PC-9 (cell line): ENCODE measurements at regions not wholly inside any gene's neighbourhood (a gene's known extent, or its start where the extent isn't known, plus 50 kb on each side); places are given as distances from the start of the nearest gene placed in this dataset.

Source experiments
- BruUV-seq: library from RNA; stranded (reverse); fragments of 400-500 nt; replicated peaks from 2 replicates; lab custom pipeline; 2021; lab: Mats Ljungman, UMichigan
- CTCF ChIA-PET: fragments of 300-600 bp; sonication (Branson Sonifier 250); formaldehyde crosslinking; loops from one replicate; lab custom pipeline; 2022; ENCODE audit warnings: antibody characterized with exemption; lab: Charles Lee
- POLR2A ChIA-PET: fragments of 300-600 bp; sonication (Branson Sonifier 250); formaldehyde crosslinking; loops from one replicate; lab custom pipeline; 2022; ENCODE audit warnings: antibody characterized with exemption; ENCODE audit not compliant: unreplicated experiment; lab: Charles Lee
- DNase-seq, 2 experiments: peaks; one replicate each; pipeline versions ENCODE4 v3.0.0 to v3.0.0-alpha.2; 2015 to 2022; ENCODE audit warnings: mixed read lengths in 1 of 2
- H2AFZ ChIP-seq: fragments of 200-600 bp; sonication (generic); 2 replicates; pipeline ENCODE4 v1.8.1; 2017; ENCODE audit warnings: antibody characterized with exemption
- H3F3A ChIP-seq: fragments of 200-600 bp; sonication (generic); 2 replicates; pipeline ENCODE4 v1.8.1; 2017; ENCODE audit warnings: antibody characterized with exemption, mild to moderate bottlenecking, low read depth; ENCODE audit not compliant: insufficient read depth
- H3K27ac ChIP-seq: fragments of 200-600 bp; sonication (generic); 2 replicates; pipeline ENCODE4 v1.6.1; 2016; ENCODE audit warnings: mixed run types
- H3K27me3 ChIP-seq: fragments of 200-600 bp; sonication (generic); 2 replicates; pipeline ENCODE4 v1.6.1; 2016; ENCODE audit warnings: low read depth, mixed run types; ENCODE audit not compliant: insufficient read depth
- H3K36me3 ChIP-seq: fragments of 200-600 bp; sonication (generic); 2 replicates; pipeline ENCODE4 v1.6.1; 2016; ENCODE audit warnings: low read depth, mixed run types
- H3K4me1 ChIP-seq: fragments of 200-600 bp; sonication (generic); replicated peaks from 2 replicates; pipeline ENCODE4 v1.6.1; 2016; ENCODE audit warnings: mixed run types; ENCODE audit not compliant: insufficient read depth
- H3K4me2 ChIP-seq: fragments of 200-600 bp; sonication (generic); 2 replicates; pipeline ENCODE4 v1.6.1; 2017; ENCODE audit warnings: mixed run types
- H3K4me3 ChIP-seq: fragments of 200-600 bp; sonication (generic); 2 replicates; pipeline ENCODE4 v1.6.1; 2016; ENCODE audit warnings: mixed run types
- H3K79me2 ChIP-seq: fragments of 200-600 bp; sonication (generic); 2 replicates; pipeline ENCODE4 v1.6.1; 2017; ENCODE audit warnings: low read depth, mixed run types
- H3K9me2 ChIP-seq: fragments of 200-600 bp; sonication (generic); 2 replicates; pipeline ENCODE4 v1.8.1; 2017; ENCODE audit warnings: mild to moderate bottlenecking; ENCODE audit not compliant: insufficient read depth
- H3K9me3 ChIP-seq: fragments of 200-600 bp; sonication (generic); 2 replicates; pipeline ENCODE4 v1.8.1; 2016; ENCODE audit warnings: low read depth; ENCODE audit not compliant: insufficient read depth
- H4K20me1 ChIP-seq: fragments of 200-600 bp; sonication (generic); 2 replicates; pipeline ENCODE4 v1.8.1; 2017; ENCODE audit not compliant: insufficient read depth
- EZH2 ChIP-seq: fragments of 200-600 bp; sonication (generic); IDR thresholded peaks from 2 replicates; pipeline ENCODE4 v1.8.0; 2017; ENCODE audit warnings: antibody characterized with exemption, low read depth
- intact Hi-C: fragments of 100-400 bp; cut with micrococcal nuclease; formaldehyde crosslinking; loops from one replicate; pipeline ENCODE4 v1.10.0; 2022; ENCODE audit not compliant: unreplicated experiment
- TF ChIP-seq, protein P1 (sequence below): fragments of 200-600 bp; sonication (generic); conservative IDR thresholded peaks from 2 replicates; pipeline ENCODE4 v1.6.1; 2017; ENCODE audit warnings: mixed run types, antibody characterized with exemption, mild to moderate bottlenecking, moderate library complexity

DNA sequence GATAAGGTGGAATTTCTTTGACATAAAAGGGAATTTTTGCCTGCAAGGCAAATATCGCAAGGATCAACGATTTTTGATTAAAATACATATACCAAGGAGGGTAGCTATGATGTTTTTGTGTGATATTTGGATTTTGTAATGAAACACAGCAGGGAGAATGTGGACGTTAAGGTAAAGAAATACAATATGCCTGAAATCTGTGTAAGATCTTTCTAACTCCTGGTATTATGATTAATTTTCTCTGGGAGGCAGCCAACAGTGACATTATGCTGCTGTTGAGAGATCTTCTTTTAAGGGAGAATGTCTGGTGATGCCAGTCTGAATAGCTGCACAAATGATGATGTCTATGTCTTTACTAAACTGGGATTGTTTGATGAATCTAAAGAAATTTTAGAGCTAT lies 972.2 kb downstream of the SQOR start:
- CTCF ChIA-PET: no interaction called here
- Histone ChIP-seq H3K4me3 (no peak overlapping the region), H3K27ac (no peak overlapping the region), H2AFZ (no peak overlapping the region), H4K20me1 (no peaks in the 10 kb centered on the region), H3K9me2 (no peaks in the 10 kb centered on the region), H3K9me3 (no peaks in the 10 kb centered on the region), H3F3A (no peaks in the 10 kb centered on the region), H3K79me2 (no peaks in the 10 kb centered on the region), H3K4me2 (no peak overlapping the region), H3K36me3 (no peaks in the 10 kb centered on the region), H3K4me1 (no peaks in the 10 kb centered on the region), H3K27me3 (no peaks in the 10 kb centered on the region)
- intact Hi-C loops: no loop called here
- POLR2A ChIA-PET: no interaction called here
- no peak for DNase-seq
- TF ChIP-seq, protein P1, sequence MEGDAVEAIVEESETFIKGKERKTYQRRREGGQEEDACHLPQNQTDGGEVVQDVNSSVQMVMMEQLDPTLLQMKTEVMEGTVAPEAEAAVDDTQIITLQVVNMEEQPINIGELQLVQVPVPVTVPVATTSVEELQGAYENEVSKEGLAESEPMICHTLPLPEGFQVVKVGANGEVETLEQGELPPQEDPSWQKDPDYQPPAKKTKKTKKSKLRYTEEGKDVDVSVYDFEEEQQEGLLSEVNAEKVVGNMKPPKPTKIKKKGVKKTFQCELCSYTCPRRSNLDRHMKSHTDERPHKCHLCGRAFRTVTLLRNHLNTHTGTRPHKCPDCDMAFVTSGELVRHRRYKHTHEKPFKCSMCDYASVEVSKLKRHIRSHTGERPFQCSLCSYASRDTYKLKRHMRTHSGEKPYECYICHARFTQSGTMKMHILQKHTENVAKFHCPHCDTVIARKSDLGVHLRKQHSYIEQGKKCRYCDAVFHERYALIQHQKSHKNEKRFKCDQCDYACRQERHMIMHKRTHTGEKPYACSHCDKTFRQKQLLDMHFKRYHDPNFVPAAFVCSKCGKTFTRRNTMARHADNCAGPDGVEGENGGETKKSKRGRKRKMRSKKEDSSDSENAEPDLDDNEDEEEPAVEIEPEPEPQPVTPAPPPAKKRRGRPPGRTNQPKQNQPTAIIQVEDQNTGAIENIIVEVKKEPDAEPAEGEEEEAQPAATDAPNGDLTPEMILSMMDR: no peak
- TF ChIP-seq EZH2: no peak
- no TSS peak for BruUV-seq

DNA sequence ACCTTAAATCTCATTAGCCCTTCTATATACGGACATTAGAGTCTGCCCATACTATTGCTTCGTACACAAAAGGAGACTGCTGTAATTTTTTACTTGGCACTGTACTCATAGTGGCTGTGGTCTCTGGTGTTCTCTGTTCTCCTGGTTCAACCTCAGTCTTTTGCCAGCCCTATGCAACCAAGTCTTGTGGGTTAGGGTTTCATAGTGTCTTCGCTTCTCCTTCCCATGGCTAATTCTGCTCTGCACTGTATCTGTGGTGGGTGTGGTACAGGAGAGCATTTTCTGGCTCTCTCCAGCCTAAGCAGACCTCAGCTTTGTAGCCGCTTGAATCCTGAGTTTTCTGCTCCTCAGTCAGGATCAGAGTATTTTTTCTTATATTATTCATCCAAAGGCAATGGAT lies 981.2 kb downstream of the SQOR start:
- CTCF ChIA-PET: no interaction called here
- no TSS peak for BruUV-seq
- Histone ChIP-seq H3K9me2 (no peaks in the 10 kb centered on the region), H3F3A (no peaks in the 10 kb centered on the region), H3K4me2 (no peak overlapping the region), H3K27ac (no peak overlapping the region), H3K79me2 (no peaks in the 10 kb centered on the region), H2AFZ (no peak overlapping the region), H3K4me1 (no peaks in the 10 kb centered on the region), H3K27me3 (no peaks in the 10 kb centered on the region), H3K36me3 (no peaks in the 10 kb centered on the region), H3K9me3 (no peaks in the 10 kb centered on the region), H4K20me1 (no peaks in the 10 kb centered on the region), H3K4me3 (no peak overlapping the region)
- intact Hi-C loops: no loop called here
- POLR2A ChIA-PET: no interaction called here
- DNase-seq: no peak
- no peak for TF ChIP-seq EZH2
- TF ChIP-seq, protein P1: no peak

DNA sequence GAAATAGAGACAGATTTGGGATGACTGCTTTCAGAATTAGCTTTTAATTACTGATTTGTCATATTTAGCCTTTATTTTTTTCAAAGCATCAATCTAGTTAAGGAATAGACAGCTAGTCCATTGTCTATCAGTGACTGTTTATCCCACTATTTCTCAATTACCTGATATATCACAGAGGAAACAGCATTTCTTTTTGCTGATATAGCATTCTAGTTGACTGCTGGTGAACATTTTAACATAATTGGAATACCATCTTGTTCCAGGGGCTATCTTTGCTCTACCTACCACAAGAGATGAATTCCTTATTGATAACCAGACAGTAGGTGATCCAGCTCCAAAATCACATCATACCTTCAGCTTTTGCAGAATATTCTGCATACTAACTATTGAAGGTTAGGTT lies 982.7 kb downstream of the SQOR start:
- Histone ChIP-seq H4K20me1 (no peaks in the 10 kb centered on the region), H3K4me2 (no peak overlapping the region), H3K36me3 (no peaks in the 10 kb centered on the region), H3K9me3 (no peaks in the 10 kb centered on the region), H3K9me2 (no peaks in the 10 kb centered on the region), H3K27me3 (no peaks in the 10 kb centered on the region), H3K27ac (no peak overlapping the region), H3K4me1 (no peaks in the 10 kb centered on the region), H3K4me3 (no peak overlapping the region), H3F3A (no peaks in the 10 kb centered on the region), H2AFZ (no peak overlapping the region), H3K79me2 (no peaks in the 10 kb centered on the region)
- ChIA-PET CTCF (no interaction called here), POLR2A (no interaction called here)
- intact Hi-C loops: no loop called here
- DNase-seq: no peak
- TF ChIP-seq, protein P1: no peak
- TF ChIP-seq EZH2: no peak
- no TSS peak for BruUV-seq
